Transverse colon (tissue), 4 donors: ENCODE measurements at regions not wholly inside any gene's neighbourhood (a gene's known extent, or its start where the extent isn't known, plus 50 kb on each side); places are given as distances from the start of the nearest gene placed in this dataset.

Experiments used
- CTCF ChIP-seq, 5 experiments: fragments of 200-600 bp in 3 of 5; fragments of 450-650 bp in 2 of 5; sonication (generic) in 3 of 5; IDR thresholded peaks; 1 replicate in 2 of 5; 2 replicates in 3 of 5; pipeline ENCODE4 v1.5.1; 2016 to 2017; ENCODE audit warnings: antibody characterized with exemption in 5 of 5, inconsistent platforms in 3 of 5, mild to moderate bottlenecking in 2 of 5, moderate library complexity in 1 of 5
- EP300 ChIP-seq: sonication (generic); formaldehyde crosslinking; IDR thresholded peaks from one replicate; pipeline ENCODE4 v1.6.1; 2017; ENCODE audit warnings: antibody characterized with exemption, low read depth
- POLR2A ChIP-seq: fragments of 450-650 bp; IDR thresholded peaks from one replicate; pipeline ENCODE4 v1.6.1; 2016; ENCODE audit warnings: antibody characterized with exemption, mild to moderate bottlenecking, moderate library complexity
- POLR2AphosphoS5 ChIP-seq, 3 donors: sonication (generic); formaldehyde crosslinking; IDR thresholded peaks; one replicate each; pipeline ENCODE4 v1.6.1; 2016; ENCODE audit warnings: antibody characterized with exemption in 3 of 3

DNA sequence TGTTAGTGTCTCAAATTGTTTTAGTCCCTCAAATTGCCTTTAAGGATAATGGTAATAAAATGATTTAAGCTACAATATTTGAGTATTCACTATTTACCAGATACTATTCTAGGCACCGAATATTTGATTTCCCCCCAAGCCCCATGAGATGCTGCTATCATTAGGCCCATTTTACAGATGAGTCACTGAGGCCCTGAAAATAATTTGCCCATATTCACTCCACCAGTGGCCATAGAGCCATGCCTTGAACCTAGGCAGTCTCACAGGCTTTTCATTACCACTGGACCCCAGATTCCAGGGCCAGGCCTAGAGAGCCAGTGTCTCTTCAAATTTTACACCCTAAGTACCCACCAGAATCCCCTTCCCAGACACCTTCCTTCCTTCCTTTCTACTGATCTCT lies 133.7 kb downstream of the LINC00237 start:
- no peak for TF ChIP-seq CTCF (IDR thresholded peaks at IDR 0.05)
- no peak for TF ChIP-seq POLR2A
- TF ChIP-seq EP300: no peak
- no peak for TF ChIP-seq POLR2AphosphoS5 (IDR thresholded peaks at IDR 0.05)
